SK-N-SH (cell line): ENCODE measurements at regions not wholly inside any gene's neighbourhood (a gene's known extent, or its start where the extent isn't known, plus 50 kb on each side); places are given as distances from the start of the nearest gene placed in this dataset.

Experiments used
- CTCF ChIA-PET: fragments of 300-600, 350-600 bp; formaldehyde crosslinking; extraction: SDS; loops from one replicate; lab custom pipeline; 2021; lab: Yijun Ruan, JAX
- POLR2A ChIA-PET: fragments of 350-600 bp; sonication (Branson Sonifier 250); formaldehyde crosslinking; extraction: SDS; loops from one replicate; lab custom pipeline; 2020; ENCODE audit warnings: antibody characterized with exemption, inconsistent platforms; lab: Yijun Ruan, JAX
- DNase-seq: peaks from one replicate; pipeline ENCODE4 v3.0.0; 2012
- H2AFZ ChIP-seq: fragments of 200-600 bp; sonication (generic); 2 replicates; pipeline ENCODE4 v1.8.1; 2016; ENCODE audit warnings: antibody characterized with exemption, mild to moderate bottlenecking, low read depth
- H3F3A ChIP-seq: fragments of 200-600 bp; sonication (generic); replicated peaks from 2 replicates; pipeline ENCODE3; 2016; ENCODE audit warnings: antibody characterized with exemption, mild to moderate bottlenecking; ENCODE audit not compliant: insufficient read depth
- H3K27ac ChIP-seq, 2 experiments: fragments of 200-500 bp in 1 of 2; fragments of 200-600 bp in 1 of 2; sonication (Bioruptor generic) in 1 of 2; sonication (generic), shearing (Covaris generic) in 1 of 2; 2 replicates each; pipeline versions ENCODE4 v1.5.1 to v1.6.1; 2014 to 2016; ENCODE audit warnings: low read depth in 2 of 2, inconsistent platforms in 1 of 2, low read length in 1 of 2, mild to moderate bottlenecking in 1 of 2, mixed read lengths in 1 of 2
- H3K27me3 ChIP-seq: fragments of 200-600 bp; sonication (generic), shearing (Covaris generic); 2 replicates; pipeline ENCODE4 v1.6.1; 2016; ENCODE audit warnings: mixed run types; ENCODE audit not compliant: insufficient read depth
- H3K36me3 ChIP-seq, 2 experiments: fragments of 200-500 bp in 1 of 2; fragments of 200-600 bp in 1 of 2; sonication (Bioruptor generic) in 1 of 2; sonication (generic) in 1 of 2; replicated peaks in 1 of 2; 2 replicates each; pipeline versions ENCODE3 to v1.5.1; 2014 to 2016; ENCODE audit warnings: low read length in 1 of 2, mild to moderate bottlenecking in 1 of 2; ENCODE audit not compliant: insufficient read depth in 2 of 2, control insufficient read depth in 1 of 2
- H3K4me1 ChIP-seq, 2 experiments: fragments of 200-500 bp in 1 of 2; fragments of 200-600 bp in 1 of 2; sonication (Bioruptor generic) in 1 of 2; sonication (generic), shearing (Covaris generic) in 1 of 2; 2 replicates each; pipeline versions ENCODE4 v1.5.1 to v1.6.1; 2014 to 2016; ENCODE audit warnings: low read depth in 1 of 2, low read length in 1 of 2, mixed run types in 1 of 2; ENCODE audit not compliant: insufficient read depth in 2 of 2, control insufficient read depth in 1 of 2
- H3K4me2 ChIP-seq: fragments of 200-600 bp; sonication (generic), shearing (Covaris generic); 2 replicates; pipeline ENCODE4 v1.6.1; 2017; ENCODE audit warnings: mixed run types
- H3K4me3 ChIP-seq, 2 experiments: fragments of 200-500 bp in 1 of 2; fragments of 200-600 bp in 1 of 2; sonication (Bioruptor generic) in 1 of 2; sonication (generic), shearing (Covaris generic) in 1 of 2; 2 replicates each; pipeline versions ENCODE4 v1.5.1 to v1.8.1; 2014 to 2016; ENCODE audit warnings: low read depth in 2 of 2, inconsistent platforms in 1 of 2, low read length in 1 of 2, mild to moderate bottlenecking in 1 of 2, mixed read lengths in 1 of 2, moderate library complexity in 1 of 2
- H3K79me2 ChIP-seq: fragments of 200-600 bp; sonication (generic); 2 replicates; pipeline ENCODE4 v1.8.1; 2017; ENCODE audit warnings: mild to moderate bottlenecking; ENCODE audit not compliant: insufficient read depth
- H3K9ac ChIP-seq: fragments of 200-600 bp; sonication (generic); 2 replicates; pipeline ENCODE4 v1.6.1; 2017; ENCODE audit warnings: mixed run types
- H3K9me2 ChIP-seq: fragments of 200-600 bp; sonication (generic); 2 replicates; pipeline ENCODE4 v1.6.1; 2017; ENCODE audit warnings: mixed run types
- H3K9me3 ChIP-seq: fragments of 200-600 bp; sonication (generic); 2 replicates; pipeline ENCODE4 v1.6.1; 2017; ENCODE audit warnings: mixed run types, mild to moderate bottlenecking, moderate library complexity
- H4K20me1 ChIP-seq: fragments of 200-600 bp; sonication (generic); 2 replicates; pipeline ENCODE4 v1.6.1; 2017; ENCODE audit warnings: mild to moderate bottlenecking, mixed run types; ENCODE audit not compliant: insufficient read depth
- EZH2phosphoT487 ChIP-seq: fragments of 200-600 bp; sonication (generic); IDR thresholded peaks from 2 replicates; pipeline ENCODE4 v1.6.1; 2017; ENCODE audit warnings: low read depth, mixed run types, mild to moderate bottlenecking, antibody characterized with exemption, moderate library complexity, borderline replicate concordance
- FOXM1 ChIP-seq: IDR thresholded peaks from 2 replicates; pipeline ENCODE4 v1.4.0; 2012; ENCODE audit warnings: low read depth, mild to moderate bottlenecking
- JUND ChIP-seq: IDR thresholded peaks from 2 replicates; pipeline ENCODE4 v1.4.0; 2012
- MAX ChIP-seq: IDR thresholded peaks from 2 replicates; pipeline ENCODE4 v1.4.0; 2012; ENCODE audit warnings: low read depth
- MEF2A ChIP-seq: IDR thresholded peaks from 2 replicates; pipeline ENCODE4 v1.4.0; 2012; ENCODE audit warnings: low read depth, borderline replicate concordance
- NFIC ChIP-seq: IDR thresholded peaks from 2 replicates; pipeline ENCODE4 v1.4.0; 2012; ENCODE audit warnings: borderline replicate concordance
- PBX3 ChIP-seq: IDR thresholded peaks from 2 replicates; pipeline ENCODE4; 2012
- RCOR1 ChIP-seq: fragments of 150-350 bp; IDR thresholded peaks from 2 replicates; pipeline ENCODE4 v1.6.1; 2017; ENCODE audit warnings: antibody characterized with exemption, low read length
- RFX5 ChIP-seq: IDR thresholded peaks from 2 replicates; pipeline ENCODE4 v1.6.1; 2012; ENCODE audit warnings: mild to moderate bottlenecking, improper control_type of control experiment, low read length
- RXRA ChIP-seq: IDR thresholded peaks from 2 replicates; pipeline ENCODE4 v1.4.0; 2012; ENCODE audit warnings: low read depth, mild to moderate bottlenecking, borderline replicate concordance
- SIN3A ChIP-seq: IDR thresholded peaks from 2 replicates; pipeline ENCODE4 v1.6.1; 2012; ENCODE audit warnings: low read depth, mild to moderate bottlenecking, low read length, moderate library complexity, borderline replicate concordance
- SMC3 ChIP-seq: IDR thresholded peaks from 2 replicates; pipeline ENCODE4 v1.6.1; 2012; ENCODE audit warnings: low read depth, low read length, improper control_type of control experiment
- TCF12 ChIP-seq: IDR thresholded peaks from 2 replicates; pipeline ENCODE4 v1.4.0; 2012
- YY1 ChIP-seq: IDR thresholded peaks from 2 replicates; pipeline ENCODE4 v1.4.0; 2012; ENCODE audit warnings: low read depth, mild to moderate bottlenecking
- WGBS: methylation state at CpG from one replicate; pipeline ENCODE4 v1.1.6; 2017; ENCODE audit warnings: low lambda C conversion rate; 5-methylcytosine and 5-hydroxymethylcytosine counted together
- TF ChIP-seq, protein P1 (sequence below): IDR thresholded peaks from 2 replicates; pipeline ENCODE4 v1.6.1; 2012; ENCODE audit warnings: mild to moderate bottlenecking, low read depth, low read length, moderate library complexity
- TF ChIP-seq, protein P2 (sequence below): IDR thresholded peaks from 2 replicates; pipeline ENCODE4 v1.4.0; 2012; ENCODE audit warnings: low read depth, borderline replicate concordance
- TF ChIP-seq, protein P3 (sequence below): fragments of 200-600 bp; sonication (generic); IDR thresholded peaks from 2 replicates; pipeline ENCODE4 v1.6.1; 2017; ENCODE audit warnings: antibody characterized with exemption, mild to moderate bottlenecking, moderate library complexity

DNA sequence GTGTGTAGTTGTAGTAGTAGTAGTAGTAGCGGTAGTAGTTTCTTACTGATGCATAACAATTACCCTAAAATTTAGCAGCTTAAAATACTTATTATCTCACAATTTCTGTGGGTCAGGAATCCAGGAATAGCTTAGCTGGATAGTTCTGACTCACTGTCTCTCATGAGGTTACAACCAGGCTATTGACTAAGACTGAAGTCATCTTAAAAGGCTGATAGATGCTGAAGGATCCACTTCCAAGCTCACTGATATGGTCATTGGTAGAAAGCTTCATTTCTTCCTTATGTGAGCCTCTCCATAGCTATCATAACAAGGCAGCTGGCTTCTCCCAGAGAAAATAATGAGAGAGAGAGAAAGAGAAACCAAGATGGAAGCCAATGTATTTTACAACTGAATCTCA lies 147.5 kb upstream of the FBXL17 start:
- H3K36me3 ChIP-seq = no peaks in the 10 kb centered on the region
- CTCF ChIA-PET = interaction anchor here (0.8 kb wide), 1 partner anchor 113 kb away, joined by 3 read pairs; no protein-coding TSS in a partner anchor
- no peak overlapping the region for H3K9ac ChIP-seq
- H2AFZ ChIP-seq = no peak overlapping the region
- H3K27me3 ChIP-seq = no peaks in the 10 kb centered on the region
- H3K4me1 ChIP-seq = no peaks in the 10 kb centered on the region
- H3F3A ChIP-seq = no peaks in the 10 kb centered on the region
- no peak for TF ChIP-seq RCOR1
- H3K4me3 ChIP-seq = no peak overlapping the region
- H3K27ac ChIP-seq = no peak overlapping the region
- no peaks in the 10 kb centered on the region for H4K20me1 ChIP-seq
- H3K9me2 ChIP-seq = no peaks in the 10 kb centered on the region
- H3K9me3 ChIP-seq = 0 out of 2 replicates have a peak, but pooled peaks cover 6% of the 10 kb centered on the region
- no peak overlapping the region for H3K4me2 ChIP-seq
- POLR2A ChIA-PET = no interaction called here
- WGBS = 0% methylated on average over 1 of the region's 1 CpG
- H3K79me2 ChIP-seq = no peaks in the 10 kb centered on the region
- DNase-seq = no peak

- no peak for DNase-seq
- Histone ChIP-seq H3K27ac (no peak overlapping the region), H3K9me3 (0 out of 2 replicates have a peak, but pooled peaks cover 6% of the 10 kb centered on the region), H3K4me1 (no peaks in the 10 kb centered on the region), H3K9me2 (no peaks in the 10 kb centered on the region), H2AFZ (no peak overlapping the region), H3K79me2 (no peaks in the 10 kb centered on the region), H3F3A (no peaks in the 10 kb centered on the region), H3K36me3 (no peaks in the 10 kb centered on the region), H4K20me1 (no peaks in the 10 kb centered on the region), H3K4me3 (no peak overlapping the region), H3K9ac (no peak overlapping the region), H3K4me2 (no peak overlapping the region), H3K27me3 (no peaks in the 10 kb centered on the region)
- WGBS = 6% methylated on average over 1 of the region's 1 CpG
- CTCF ChIA-PET = no interaction called here
- TF ChIP-seq JUND (no peak), SIN3A (no peak), NFIC (no peak), SMC3 (no peak), FOXM1 (no peak), EZH2phosphoT487 (no peak), MEF2A (no peak), PBX3 (no peak), TCF12 (no peak), RFX5 (no peak), YY1 (no peak), RXRA (no peak), MAX (no peak)
- TF ChIP-seq, protein P1, sequence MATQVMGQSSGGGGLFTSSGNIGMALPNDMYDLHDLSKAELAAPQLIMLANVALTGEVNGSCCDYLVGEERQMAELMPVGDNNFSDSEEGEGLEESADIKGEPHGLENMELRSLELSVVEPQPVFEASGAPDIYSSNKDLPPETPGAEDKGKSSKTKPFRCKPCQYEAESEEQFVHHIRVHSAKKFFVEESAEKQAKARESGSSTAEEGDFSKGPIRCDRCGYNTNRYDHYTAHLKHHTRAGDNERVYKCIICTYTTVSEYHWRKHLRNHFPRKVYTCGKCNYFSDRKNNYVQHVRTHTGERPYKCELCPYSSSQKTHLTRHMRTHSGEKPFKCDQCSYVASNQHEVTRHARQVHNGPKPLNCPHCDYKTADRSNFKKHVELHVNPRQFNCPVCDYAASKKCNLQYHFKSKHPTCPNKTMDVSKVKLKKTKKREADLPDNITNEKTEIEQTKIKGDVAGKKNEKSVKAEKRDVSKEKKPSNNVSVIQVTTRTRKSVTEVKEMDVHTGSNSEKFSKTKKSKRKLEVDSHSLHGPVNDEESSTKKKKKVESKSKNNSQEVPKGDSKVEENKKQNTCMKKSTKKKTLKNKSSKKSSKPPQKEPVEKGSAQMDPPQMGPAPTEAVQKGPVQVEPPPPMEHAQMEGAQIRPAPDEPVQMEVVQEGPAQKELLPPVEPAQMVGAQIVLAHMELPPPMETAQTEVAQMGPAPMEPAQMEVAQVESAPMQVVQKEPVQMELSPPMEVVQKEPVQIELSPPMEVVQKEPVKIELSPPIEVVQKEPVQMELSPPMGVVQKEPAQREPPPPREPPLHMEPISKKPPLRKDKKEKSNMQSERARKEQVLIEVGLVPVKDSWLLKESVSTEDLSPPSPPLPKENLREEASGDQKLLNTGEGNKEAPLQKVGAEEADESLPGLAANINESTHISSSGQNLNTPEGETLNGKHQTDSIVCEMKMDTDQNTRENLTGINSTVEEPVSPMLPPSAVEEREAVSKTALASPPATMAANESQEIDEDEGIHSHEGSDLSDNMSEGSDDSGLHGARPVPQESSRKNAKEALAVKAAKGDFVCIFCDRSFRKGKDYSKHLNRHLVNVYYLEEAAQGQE = no peak
- TF ChIP-seq, protein P2, sequence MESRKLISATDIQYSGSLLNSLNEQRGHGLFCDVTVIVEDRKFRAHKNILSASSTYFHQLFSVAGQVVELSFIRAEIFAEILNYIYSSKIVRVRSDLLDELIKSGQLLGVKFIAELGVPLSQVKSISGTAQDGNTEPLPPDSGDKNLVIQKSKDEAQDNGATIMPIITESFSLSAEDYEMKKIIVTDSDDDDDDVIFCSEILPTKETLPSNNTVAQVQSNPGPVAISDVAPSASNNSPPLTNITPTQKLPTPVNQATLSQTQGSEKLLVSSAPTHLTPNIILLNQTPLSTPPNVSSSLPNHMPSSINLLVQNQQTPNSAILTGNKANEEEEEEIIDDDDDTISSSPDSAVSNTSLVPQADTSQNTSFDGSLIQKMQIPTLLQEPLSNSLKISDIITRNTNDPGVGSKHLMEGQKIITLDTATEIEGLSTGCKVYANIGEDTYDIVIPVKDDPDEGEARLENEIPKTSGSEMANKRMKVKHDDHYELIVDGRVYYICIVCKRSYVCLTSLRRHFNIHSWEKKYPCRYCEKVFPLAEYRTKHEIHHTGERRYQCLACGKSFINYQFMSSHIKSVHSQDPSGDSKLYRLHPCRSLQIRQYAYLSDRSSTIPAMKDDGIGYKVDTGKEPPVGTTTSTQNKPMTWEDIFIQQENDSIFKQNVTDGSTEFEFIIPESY = no peak
- TF ChIP-seq, protein P3, sequence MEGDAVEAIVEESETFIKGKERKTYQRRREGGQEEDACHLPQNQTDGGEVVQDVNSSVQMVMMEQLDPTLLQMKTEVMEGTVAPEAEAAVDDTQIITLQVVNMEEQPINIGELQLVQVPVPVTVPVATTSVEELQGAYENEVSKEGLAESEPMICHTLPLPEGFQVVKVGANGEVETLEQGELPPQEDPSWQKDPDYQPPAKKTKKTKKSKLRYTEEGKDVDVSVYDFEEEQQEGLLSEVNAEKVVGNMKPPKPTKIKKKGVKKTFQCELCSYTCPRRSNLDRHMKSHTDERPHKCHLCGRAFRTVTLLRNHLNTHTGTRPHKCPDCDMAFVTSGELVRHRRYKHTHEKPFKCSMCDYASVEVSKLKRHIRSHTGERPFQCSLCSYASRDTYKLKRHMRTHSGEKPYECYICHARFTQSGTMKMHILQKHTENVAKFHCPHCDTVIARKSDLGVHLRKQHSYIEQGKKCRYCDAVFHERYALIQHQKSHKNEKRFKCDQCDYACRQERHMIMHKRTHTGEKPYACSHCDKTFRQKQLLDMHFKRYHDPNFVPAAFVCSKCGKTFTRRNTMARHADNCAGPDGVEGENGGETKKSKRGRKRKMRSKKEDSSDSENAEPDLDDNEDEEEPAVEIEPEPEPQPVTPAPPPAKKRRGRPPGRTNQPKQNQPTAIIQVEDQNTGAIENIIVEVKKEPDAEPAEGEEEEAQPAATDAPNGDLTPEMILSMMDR = no peak
- POLR2A ChIA-PET = no interaction called here
These were observed 146.8 kb upstream of the FBXL17 start for GRCh38 chr5:108528655-108529054.
